NB4 (cell line): ENCODE measurements at regions not wholly inside any gene's neighbourhood (a gene's known extent, or its start where the extent isn't known, plus 50 kb on each side); places are given as distances from the start of the nearest gene placed in this dataset.

Experiments used
- DNase-seq: peaks from one replicate; pipeline ENCODE4 v3.0.0; 2010; ENCODE audit warnings: low read depth
- H3K4me3 ChIP-seq: one replicate; pipeline ENCODE4 v1.5.1; 2011; ENCODE audit warnings: mild to moderate bottlenecking, low read depth, low read length, moderate library complexity
- MYC ChIP-seq: IDR thresholded peaks from 2 replicates; pipeline ENCODE4 v1.6.1; 2011; ENCODE audit warnings: low read depth, low read length
- POLR2A ChIP-seq: IDR thresholded peaks from 2 replicates; pipeline ENCODE4 v1.6.1; 2011; ENCODE audit warnings: mild to moderate bottlenecking; ENCODE audit not compliant: insufficient read length; ENCODE audit errors: extremely low read depth
- TF ChIP-seq, protein P1 (sequence below): IDR thresholded peaks from one replicate; pipeline ENCODE4 v1.5.1; 2012; ENCODE audit warnings: low read depth, low read length
- TF ChIP-seq, protein P2 (sequence below): IDR thresholded peaks from 2 replicates; pipeline ENCODE4 v1.6.1; 2011; ENCODE audit warnings: low read depth, low read length

DNA sequence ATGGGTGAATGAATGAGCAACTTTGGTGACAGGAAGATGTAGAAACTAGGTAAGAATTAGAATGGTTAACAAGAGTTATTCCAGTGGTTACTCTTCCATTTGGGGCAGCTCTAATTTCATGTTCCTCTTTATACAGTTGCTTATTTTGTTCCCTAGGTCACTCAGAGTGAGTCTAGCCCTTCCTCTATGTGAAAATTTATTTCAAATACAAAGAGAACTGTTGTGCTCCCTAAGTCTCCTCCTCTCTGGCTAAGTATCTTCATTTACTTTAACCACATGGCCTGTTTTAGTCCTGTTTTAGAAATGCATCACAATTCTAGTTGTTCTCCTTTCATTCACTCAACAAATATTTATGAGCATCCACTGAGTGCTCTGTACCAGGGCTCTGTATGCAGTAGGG is 51.1 kb upstream of the HIF1A start:
- no peak for DNase-seq
- no peak overlapping the region for H3K4me3 ChIP-seq
- TF ChIP-seq MYC = no peak
- TF ChIP-seq, protein P1, sequence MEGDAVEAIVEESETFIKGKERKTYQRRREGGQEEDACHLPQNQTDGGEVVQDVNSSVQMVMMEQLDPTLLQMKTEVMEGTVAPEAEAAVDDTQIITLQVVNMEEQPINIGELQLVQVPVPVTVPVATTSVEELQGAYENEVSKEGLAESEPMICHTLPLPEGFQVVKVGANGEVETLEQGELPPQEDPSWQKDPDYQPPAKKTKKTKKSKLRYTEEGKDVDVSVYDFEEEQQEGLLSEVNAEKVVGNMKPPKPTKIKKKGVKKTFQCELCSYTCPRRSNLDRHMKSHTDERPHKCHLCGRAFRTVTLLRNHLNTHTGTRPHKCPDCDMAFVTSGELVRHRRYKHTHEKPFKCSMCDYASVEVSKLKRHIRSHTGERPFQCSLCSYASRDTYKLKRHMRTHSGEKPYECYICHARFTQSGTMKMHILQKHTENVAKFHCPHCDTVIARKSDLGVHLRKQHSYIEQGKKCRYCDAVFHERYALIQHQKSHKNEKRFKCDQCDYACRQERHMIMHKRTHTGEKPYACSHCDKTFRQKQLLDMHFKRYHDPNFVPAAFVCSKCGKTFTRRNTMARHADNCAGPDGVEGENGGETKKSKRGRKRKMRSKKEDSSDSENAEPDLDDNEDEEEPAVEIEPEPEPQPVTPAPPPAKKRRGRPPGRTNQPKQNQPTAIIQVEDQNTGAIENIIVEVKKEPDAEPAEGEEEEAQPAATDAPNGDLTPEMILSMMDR = no peak
- TF ChIP-seq POLR2A = no peak
- TF ChIP-seq, protein P2, sequence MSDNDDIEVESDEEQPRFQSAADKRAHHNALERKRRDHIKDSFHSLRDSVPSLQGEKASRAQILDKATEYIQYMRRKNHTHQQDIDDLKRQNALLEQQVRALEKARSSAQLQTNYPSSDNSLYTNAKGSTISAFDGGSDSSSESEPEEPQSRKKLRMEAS = no peak

DNA sequence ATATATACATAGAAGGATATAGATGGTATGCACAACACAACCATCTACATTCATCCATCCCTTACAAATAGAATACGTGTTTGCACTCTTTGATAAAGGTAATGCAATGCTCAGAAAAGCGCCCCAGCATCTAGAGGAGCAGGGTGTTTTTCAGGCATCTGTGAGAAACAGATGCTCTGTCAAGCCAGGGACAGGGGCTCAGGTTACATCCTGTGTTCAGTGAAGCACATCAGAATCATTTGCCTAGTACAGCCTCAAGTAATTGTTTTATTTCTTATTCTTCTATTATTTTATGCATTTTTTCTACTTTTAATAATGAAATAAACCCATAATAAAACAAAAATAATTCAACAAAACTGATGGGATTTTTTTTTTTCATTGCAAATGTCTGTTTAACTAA is 50.5 kb upstream of the HIF1A start:
- DNase-seq = no peak
- no peak overlapping the region for H3K4me3 ChIP-seq
- TF ChIP-seq, protein P1 = no peak
- no peak for TF ChIP-seq MYC
- no peak for TF ChIP-seq POLR2A
- TF ChIP-seq, protein P2 = no peak

DNA sequence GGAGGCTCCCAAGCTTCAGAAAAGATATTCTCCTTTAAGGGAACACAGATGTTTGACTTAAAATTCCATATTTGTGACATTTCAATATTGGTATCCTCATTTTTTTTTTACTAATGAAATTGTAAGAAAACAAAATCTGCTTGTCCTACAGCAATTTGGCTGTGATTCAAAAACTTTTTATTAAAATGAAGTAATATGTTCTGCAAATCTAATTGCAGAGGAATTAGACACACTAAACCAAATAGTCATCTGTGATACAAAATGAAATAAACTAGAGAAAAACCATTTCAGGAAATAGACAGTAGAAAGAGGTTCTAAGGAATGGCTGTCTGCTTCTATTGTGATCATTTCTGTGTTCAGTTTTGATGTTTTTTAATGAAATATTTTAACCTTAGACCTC is 50.1 kb upstream of the HIF1A start:
- TF ChIP-seq, protein P2 = no peak
- TF ChIP-seq MYC = no peak
- TF ChIP-seq, protein P1 = no peak
- TF ChIP-seq POLR2A = no peak
- no peak for DNase-seq
- H3K4me3 ChIP-seq = no peak overlapping the region
